DND-41 (cell line): ENCODE measurements at regions not wholly inside any gene's neighbourhood (a gene's known extent, or its start where the extent isn't known, plus 50 kb on each side); places are given as distances from the start of the nearest gene placed in this dataset.

ENCODE experiments used
- CTCF ChIP-seq: IDR thresholded peaks from 2 replicates; pipeline ENCODE4 v1.5.1; 2012; ENCODE audit warnings: borderline replicate concordance, low read length, moderate library complexity, mild to moderate bottlenecking; ENCODE audit not compliant: poor library complexity, severe bottlenecking; ENCODE audit errors: extremely low read depth
- EZH2 ChIP-seq: IDR thresholded peaks from 3 replicates; pipeline ENCODE4 v1.6.1; 2012; ENCODE audit warnings: borderline replicate concordance, low read depth, mild to moderate bottlenecking, moderate library complexity, low read length, inconsistent platforms; ENCODE audit not compliant: severe bottlenecking

GRCh38 chr6:90911642-90912041, 324.8 kb upstream of the MAP3K7 start:
- TF ChIP-seq CTCF (no peak), EZH2 (no peak)
